ENCODE measurements at regions not wholly inside any gene's neighbourhood (a gene's known extent, or its start where the extent isn't known, plus 50 kb on each side); places are given as distances from the start of the nearest gene placed in this dataset.

DNA sequence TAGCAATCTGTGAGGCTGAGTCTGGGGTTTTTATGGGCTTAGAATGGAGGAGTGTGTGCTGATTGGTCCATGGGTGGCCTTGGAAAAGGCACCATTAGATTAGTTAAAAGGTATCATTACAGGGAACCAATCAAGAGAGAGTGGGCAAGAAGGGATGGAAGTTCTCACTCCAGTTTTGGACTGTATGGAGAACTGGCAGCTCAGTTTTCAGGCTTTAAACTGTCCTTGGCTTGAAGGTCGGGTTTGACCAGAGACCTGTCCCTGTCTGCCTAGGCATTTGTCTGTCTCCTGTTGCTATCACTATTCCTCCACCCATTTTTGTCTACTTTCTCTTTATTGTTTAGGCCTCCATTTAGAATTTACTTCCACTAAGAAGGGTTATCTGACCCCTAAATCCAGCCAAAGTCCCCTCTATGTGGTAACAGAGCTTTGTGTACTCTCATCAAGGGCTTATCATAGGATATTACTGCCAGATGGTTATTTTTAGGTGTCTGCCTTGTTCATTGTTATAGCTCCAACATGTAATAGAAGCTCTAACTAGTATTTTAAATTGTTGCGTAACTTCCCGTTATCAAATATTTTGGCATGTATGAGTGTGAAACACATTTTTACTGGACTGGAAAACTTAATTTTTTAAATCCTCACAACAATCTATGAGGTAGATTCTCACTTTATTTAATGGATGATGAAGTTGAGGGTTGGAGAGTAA lies 133.3 kb upstream of the SLC10A2 start:
- Histone ChIP-seq H3K4me1 (ENCODE audit: control insufficient read depth, insufficient read depth, low read length, poor library complexity, severe bottlenecking) (no peaks in the 10 kb centered on the region), H3K36me3 (ENCODE audit: control insufficient read depth, insufficient read depth, low read length) (no peaks in the 10 kb centered on the region), H3K9me3 (ENCODE audit: control insufficient read depth, low read length) (no peaks in the 10 kb centered on the region), H3K4me3 (ENCODE audit: insufficient read depth, low read depth, low read length, poor library complexity, severe bottlenecking) (no peak overlapping the region), H3K27ac (ENCODE audit: insufficient read depth, low read length, poor library complexity, severe bottlenecking) (no peak overlapping the region), H3K27me3 (replicated peaks; ENCODE audit: control insufficient read depth, insufficient read depth, low read length, poor library complexity, severe bottlenecking) (no peaks in the 10 kb centered on the region)
- no peak for DNase-seq

DNA sequence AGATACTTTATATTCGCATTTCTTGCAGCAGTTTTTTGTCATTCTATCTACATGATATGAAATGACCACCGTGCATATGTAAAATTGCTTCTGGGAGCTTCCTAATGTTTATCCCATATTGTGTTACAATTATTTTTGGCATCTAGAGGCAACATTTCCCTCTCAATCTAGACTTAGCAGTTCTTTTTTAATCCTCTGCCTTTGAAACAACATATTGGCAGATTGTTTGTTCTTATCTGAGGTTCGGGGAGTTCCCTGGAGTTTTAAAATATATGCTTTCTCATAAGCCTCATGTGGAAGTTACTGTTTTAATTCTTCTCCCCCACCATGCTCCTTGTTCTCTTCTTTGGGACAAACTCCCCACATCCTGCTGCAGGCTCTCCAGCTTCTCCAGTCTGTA lies 130.1 kb upstream of the SLC10A2 start:
- no peaks in the 10 kb centered on the region for H3K36me3 ChIP-seq (ENCODE audit: control insufficient read depth, insufficient read depth, low read length)
- no peak overlapping the region for H3K27ac ChIP-seq (ENCODE audit: insufficient read depth, low read length, poor library complexity, severe bottlenecking)
- no peaks in the 10 kb centered on the region for H3K9me3 ChIP-seq (ENCODE audit: control insufficient read depth, low read length)
- no peak overlapping the region for H3K4me3 ChIP-seq (ENCODE audit: insufficient read depth, low read depth, low read length, poor library complexity, severe bottlenecking)
- no peak for DNase-seq
- no peaks in the 10 kb centered on the region for H3K4me1 ChIP-seq (ENCODE audit: control insufficient read depth, insufficient read depth, low read length, poor library complexity, severe bottlenecking)
- H3K27me3 ChIP-seq (replicated peaks; ENCODE audit: control insufficient read depth, insufficient read depth, low read length, poor library complexity, severe bottlenecking) = no peaks in the 10 kb centered on the region

DNA sequence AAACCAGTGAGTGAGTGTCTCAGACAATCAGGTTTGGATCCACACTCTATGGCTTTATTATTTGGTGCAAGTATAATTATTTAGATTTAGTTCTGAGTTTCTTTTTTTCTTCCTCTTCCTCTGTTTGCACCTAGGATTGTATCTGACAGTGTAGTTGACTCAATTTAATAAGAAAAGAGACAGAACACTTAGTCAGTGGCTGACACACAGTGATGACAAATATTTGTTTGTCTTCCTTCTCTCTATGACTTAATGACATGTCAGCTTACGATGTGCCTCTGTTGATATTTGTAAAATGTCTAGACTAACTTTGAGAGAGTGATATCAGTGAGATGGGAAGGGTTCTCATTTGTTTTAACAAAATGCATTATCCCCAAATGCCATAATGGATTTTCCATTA lies 129.5 kb upstream of the SLC10A2 start:
- no peaks in the 10 kb centered on the region for H3K4me1 ChIP-seq (ENCODE audit: control insufficient read depth, insufficient read depth, low read length, poor library complexity, severe bottlenecking)
- no peak for DNase-seq
- no peak overlapping the region for H3K27ac ChIP-seq (ENCODE audit: insufficient read depth, low read length, poor library complexity, severe bottlenecking)
- H3K4me3 ChIP-seq (ENCODE audit: insufficient read depth, low read depth, low read length, poor library complexity, severe bottlenecking) = no peak overlapping the region
- no peaks in the 10 kb centered on the region for H3K9me3 ChIP-seq (ENCODE audit: control insufficient read depth, low read length)
- H3K27me3 ChIP-seq (replicated peaks; ENCODE audit: control insufficient read depth, insufficient read depth, low read length, poor library complexity, severe bottlenecking) = no peaks in the 10 kb centered on the region
- H3K36me3 ChIP-seq (ENCODE audit: control insufficient read depth, insufficient read depth, low read length) = no peaks in the 10 kb centered on the region

DNA sequence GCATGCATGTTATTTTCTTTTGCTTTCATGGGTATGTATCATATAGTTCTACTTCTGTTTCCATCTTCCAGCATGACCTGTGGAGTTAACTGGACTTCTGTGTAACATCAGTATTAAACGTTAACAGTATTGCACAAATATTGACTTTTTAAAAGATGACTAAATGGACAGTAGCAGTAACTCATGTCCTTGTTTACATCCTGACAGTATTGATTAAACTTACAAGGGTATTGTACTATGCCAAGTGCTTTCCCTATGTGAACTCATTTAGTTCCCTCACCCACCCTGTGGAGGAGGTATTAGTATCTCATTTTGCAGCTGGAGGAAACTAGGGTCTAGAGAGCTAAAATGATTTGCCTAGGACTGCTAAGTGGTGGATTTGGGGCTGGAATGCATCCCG lies 128.7 kb upstream of the SLC10A2 start:
- H3K27ac ChIP-seq (ENCODE audit: insufficient read depth, low read length, poor library complexity, severe bottlenecking) = no peak overlapping the region
- H3K27me3 ChIP-seq (replicated peaks; ENCODE audit: control insufficient read depth, insufficient read depth, low read length, poor library complexity, severe bottlenecking) = no peaks in the 10 kb centered on the region
- DNase-seq = no peak
- no peak overlapping the region for H3K4me3 ChIP-seq (ENCODE audit: insufficient read depth, low read depth, low read length, poor library complexity, severe bottlenecking)
- no peaks in the 10 kb centered on the region for H3K36me3 ChIP-seq (ENCODE audit: control insufficient read depth, insufficient read depth, low read length)
- no peaks in the 10 kb centered on the region for H3K4me1 ChIP-seq (ENCODE audit: control insufficient read depth, insufficient read depth, low read length, poor library complexity, severe bottlenecking)
- no peaks in the 10 kb centered on the region for H3K9me3 ChIP-seq (ENCODE audit: control insufficient read depth, low read length)

DNA sequence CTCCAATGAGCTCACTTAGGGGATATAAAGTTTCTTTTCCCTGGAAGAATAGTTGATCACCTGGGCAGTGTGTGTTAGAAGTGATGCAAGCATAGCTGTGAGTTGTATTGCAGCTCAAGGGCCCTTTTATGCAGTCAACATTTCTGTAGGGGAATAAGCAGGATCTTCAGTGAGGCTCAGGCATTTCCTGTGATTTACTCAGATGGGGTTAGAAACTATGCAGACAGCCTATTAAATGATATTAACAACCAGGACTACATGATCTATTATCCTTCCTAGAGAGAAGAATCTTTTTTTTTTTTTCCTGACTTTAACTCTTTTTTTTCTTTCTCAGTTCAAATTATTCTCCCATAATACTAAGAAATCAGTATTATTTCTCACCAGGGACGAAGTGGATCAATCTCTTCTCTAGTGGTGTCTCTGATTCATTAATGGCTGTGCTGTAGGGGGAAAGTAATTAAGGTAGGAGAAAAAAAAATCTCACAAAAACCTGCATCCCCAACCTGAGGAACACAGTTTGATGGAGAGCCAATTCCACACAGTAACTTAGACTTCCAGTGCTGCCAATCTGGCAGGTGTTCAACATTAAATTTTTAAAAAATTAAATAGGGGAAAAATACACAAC lies 126.4 kb upstream of the SLC10A2 start:
- Histone ChIP-seq H3K27ac (ENCODE audit: insufficient read depth, low read length, poor library complexity, severe bottlenecking) (no peak overlapping the region), H3K27me3 (replicated peaks; ENCODE audit: control insufficient read depth, insufficient read depth, low read length, poor library complexity, severe bottlenecking) (no peaks in the 10 kb centered on the region), H3K4me3 (ENCODE audit: insufficient read depth, low read depth, low read length, poor library complexity, severe bottlenecking) (no peak overlapping the region), H3K9me3 (ENCODE audit: control insufficient read depth, low read length) (no peaks in the 10 kb centered on the region), H3K36me3 (ENCODE audit: control insufficient read depth, insufficient read depth, low read length) (no peaks in the 10 kb centered on the region), H3K4me1 (ENCODE audit: control insufficient read depth, insufficient read depth, low read length, poor library complexity, severe bottlenecking) (no peaks in the 10 kb centered on the region)
- no peak for DNase-seq

DNA sequence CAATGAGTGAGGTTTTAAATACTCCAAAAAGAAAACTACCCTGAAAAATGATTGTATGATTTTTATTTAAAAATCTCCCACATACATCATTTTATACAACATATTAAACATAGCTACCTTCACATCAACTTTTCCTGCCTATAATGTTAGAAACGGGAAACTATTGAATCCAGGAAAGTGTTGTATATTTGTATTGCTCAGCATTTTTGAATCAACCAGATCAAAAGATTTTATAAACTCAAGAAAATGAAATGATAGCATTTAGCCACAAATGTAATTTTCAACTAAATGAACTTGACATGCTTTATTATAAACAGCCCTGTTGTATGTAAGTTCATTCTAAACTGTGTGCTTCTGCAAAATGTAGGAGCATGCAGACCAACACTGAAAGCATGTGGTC lies 124.6 kb upstream of the SLC10A2 start:
- DNase-seq = no peak
- Histone ChIP-seq H3K9me3 (ENCODE audit: control insufficient read depth, low read length) (no peaks in the 10 kb centered on the region), H3K27ac (ENCODE audit: insufficient read depth, low read length, poor library complexity, severe bottlenecking) (no peak overlapping the region), H3K27me3 (replicated peaks; ENCODE audit: control insufficient read depth, insufficient read depth, low read length, poor library complexity, severe bottlenecking) (no peaks in the 10 kb centered on the region), H3K36me3 (ENCODE audit: control insufficient read depth, insufficient read depth, low read length) (no peaks in the 10 kb centered on the region), H3K4me1 (ENCODE audit: control insufficient read depth, insufficient read depth, low read length, poor library complexity, severe bottlenecking) (no peaks in the 10 kb centered on the region), H3K4me3 (ENCODE audit: insufficient read depth, low read depth, low read length, poor library complexity, severe bottlenecking) (no peak overlapping the region)

DNA sequence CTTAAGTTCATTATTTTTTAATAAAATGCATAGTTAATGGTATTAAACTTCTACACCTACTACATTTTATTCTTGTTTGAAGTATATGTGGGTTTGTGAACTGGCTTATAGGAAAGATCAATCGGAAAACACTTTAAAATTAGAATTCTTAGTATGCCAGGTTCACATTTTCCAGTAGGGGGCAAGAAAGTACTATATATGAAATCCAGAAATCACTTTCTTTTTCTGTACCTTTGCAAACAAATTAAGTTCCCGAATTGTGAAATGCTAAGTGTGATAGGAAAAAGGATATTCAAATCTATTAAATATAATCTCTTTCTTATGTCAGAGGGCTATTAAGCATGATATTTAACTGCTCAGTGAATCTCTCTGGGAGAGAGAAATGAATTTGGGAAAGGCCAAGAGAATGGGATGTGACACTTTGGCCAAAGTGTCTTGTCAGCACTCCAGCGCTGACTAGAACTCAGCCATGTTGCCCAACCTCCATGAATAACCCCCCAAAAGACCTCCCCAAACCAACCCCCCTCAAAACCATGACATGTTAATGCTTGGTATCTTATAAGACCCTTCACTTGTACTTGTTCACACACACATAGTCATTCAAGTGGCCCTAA lies 122.6 kb upstream of the SLC10A2 start:
- Histone ChIP-seq H3K27ac (ENCODE audit: insufficient read depth, low read length, poor library complexity, severe bottlenecking) (no peak overlapping the region), H3K36me3 (ENCODE audit: control insufficient read depth, insufficient read depth, low read length) (no peaks in the 10 kb centered on the region), H3K4me1 (ENCODE audit: control insufficient read depth, insufficient read depth, low read length, poor library complexity, severe bottlenecking) (no peaks in the 10 kb centered on the region), H3K27me3 (replicated peaks; ENCODE audit: control insufficient read depth, insufficient read depth, low read length, poor library complexity, severe bottlenecking) (no peaks in the 10 kb centered on the region), H3K9me3 (ENCODE audit: control insufficient read depth, low read length) (no peaks in the 10 kb centered on the region), H3K4me3 (ENCODE audit: insufficient read depth, low read depth, low read length, poor library complexity, severe bottlenecking) (no peak overlapping the region)
- DNase-seq = no peak

DNA sequence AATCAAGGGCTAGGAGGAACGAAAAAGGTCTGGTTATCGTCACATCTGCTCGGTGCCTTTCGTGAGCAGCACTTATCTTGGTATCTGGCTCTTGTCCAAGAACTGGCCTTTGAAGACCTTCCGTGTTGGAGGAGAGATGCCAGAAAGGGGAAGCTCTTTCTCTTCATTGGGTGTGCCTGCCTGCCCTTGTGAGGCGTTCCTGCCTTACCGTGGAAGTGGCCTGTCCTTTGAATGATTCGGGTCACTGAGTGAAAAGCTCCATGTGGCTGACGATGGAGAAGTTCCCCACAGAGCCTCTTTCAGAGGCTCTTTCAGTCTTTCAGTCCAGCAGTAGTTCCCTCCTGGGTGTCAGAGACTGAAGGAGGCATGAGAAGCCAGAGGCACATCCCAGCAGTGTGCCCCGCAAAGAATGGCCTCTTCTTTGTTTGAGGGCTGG lies 121.5 kb upstream of the SLC10A2 start:
- H3K36me3 ChIP-seq (ENCODE audit: control insufficient read depth, insufficient read depth, low read length) = no peaks in the 10 kb centered on the region
- H3K27me3 ChIP-seq (replicated peaks; ENCODE audit: control insufficient read depth, insufficient read depth, low read length, poor library complexity, severe bottlenecking) = no peaks in the 10 kb centered on the region
- DNase-seq = no peak
- H3K27ac ChIP-seq (ENCODE audit: insufficient read depth, low read length, poor library complexity, severe bottlenecking) = no peak overlapping the region
- H3K4me1 ChIP-seq (ENCODE audit: control insufficient read depth, insufficient read depth, low read length, poor library complexity, severe bottlenecking) = no peaks in the 10 kb centered on the region
- no peaks in the 10 kb centered on the region for H3K9me3 ChIP-seq (ENCODE audit: control insufficient read depth, low read length)
- no peak overlapping the region for H3K4me3 ChIP-seq (ENCODE audit: insufficient read depth, low read depth, low read length, poor library complexity, severe bottlenecking)

DNA sequence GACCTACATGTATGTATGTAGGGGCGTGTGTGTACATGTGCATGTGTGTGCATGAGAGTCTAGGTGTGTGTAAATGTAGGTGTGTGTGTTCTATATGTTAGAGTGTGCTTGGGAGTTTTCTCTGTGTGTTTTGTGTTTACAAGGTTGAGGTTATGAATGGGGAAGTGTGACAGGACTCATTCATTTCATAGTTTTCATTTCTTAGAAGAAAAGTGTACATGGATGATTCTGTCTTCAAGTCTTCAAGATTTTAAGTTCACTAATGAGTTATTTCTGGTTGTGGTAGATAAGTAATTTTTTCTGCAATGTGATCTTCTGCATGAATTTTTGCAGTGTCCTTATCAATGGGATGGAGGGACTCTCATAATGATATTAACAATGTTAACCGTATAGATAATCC lies 118.2 kb upstream of the SLC10A2 start:
- no peaks in the 10 kb centered on the region for H3K9me3 ChIP-seq (ENCODE audit: control insufficient read depth, low read length)
- DNase-seq = no peak
- no peak overlapping the region for H3K4me3 ChIP-seq (ENCODE audit: insufficient read depth, low read depth, low read length, poor library complexity, severe bottlenecking)
- no peaks in the 10 kb centered on the region for H3K36me3 ChIP-seq (ENCODE audit: control insufficient read depth, insufficient read depth, low read length)
- H3K27ac ChIP-seq (ENCODE audit: insufficient read depth, low read length, poor library complexity, severe bottlenecking) = no peak overlapping the region
- no peaks in the 10 kb centered on the region for H3K27me3 ChIP-seq (replicated peaks; ENCODE audit: control insufficient read depth, insufficient read depth, low read length, poor library complexity, severe bottlenecking)
- no peaks in the 10 kb centered on the region for H3K4me1 ChIP-seq (ENCODE audit: control insufficient read depth, insufficient read depth, low read length, poor library complexity, severe bottlenecking)
